HG03095 (cell line): ENCODE measurements at regions not wholly inside any gene's neighbourhood (a gene's known extent, or its start where the extent isn't known, plus 50 kb on each side); places are given as distances from the start of the nearest gene placed in this dataset.

Experiments used
- ATAC-seq: cut with Tn5 transposase; IDR thresholded peaks from one replicate; pipeline ENCODE4 v1.9.1; 2021; ENCODE audit warnings: moderate library complexity; ENCODE audit not compliant: unreplicated experiment

DNA sequence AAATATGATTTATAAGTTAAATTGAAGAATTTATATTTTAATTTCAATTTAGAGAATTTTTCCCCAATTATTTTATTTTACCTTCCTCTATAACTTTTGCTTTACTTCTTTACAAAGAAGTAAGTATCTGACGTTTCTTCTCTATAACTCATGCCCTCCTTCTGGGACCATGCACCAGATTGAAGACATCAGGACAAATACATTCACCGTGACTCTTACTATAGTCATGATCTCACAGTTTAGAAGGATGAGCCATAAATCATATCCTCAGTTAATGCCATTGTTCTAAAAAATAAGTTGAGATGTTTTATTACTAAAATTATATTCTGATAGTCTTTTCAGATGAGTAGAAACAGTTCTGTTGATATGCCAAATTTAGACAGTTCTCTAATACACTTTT is 279.3 kb downstream of the TMX3 start:
- no peak for ATAC-seq

DNA sequence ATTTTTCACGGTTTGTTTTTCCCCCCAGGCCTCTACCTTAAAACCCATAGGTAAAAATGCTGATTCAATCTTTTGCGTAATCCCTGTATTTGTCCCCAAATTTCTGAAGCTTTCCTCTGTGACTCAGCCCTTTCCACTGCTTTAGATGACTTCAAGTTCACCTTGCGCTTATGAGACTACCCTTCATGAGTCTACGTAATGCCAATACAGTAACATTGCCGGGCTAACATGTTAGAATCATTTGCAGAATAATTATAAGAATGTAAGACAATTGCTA is 283.0 kb downstream of the TMX3 start:
- ATAC-seq = no peak

DNA sequence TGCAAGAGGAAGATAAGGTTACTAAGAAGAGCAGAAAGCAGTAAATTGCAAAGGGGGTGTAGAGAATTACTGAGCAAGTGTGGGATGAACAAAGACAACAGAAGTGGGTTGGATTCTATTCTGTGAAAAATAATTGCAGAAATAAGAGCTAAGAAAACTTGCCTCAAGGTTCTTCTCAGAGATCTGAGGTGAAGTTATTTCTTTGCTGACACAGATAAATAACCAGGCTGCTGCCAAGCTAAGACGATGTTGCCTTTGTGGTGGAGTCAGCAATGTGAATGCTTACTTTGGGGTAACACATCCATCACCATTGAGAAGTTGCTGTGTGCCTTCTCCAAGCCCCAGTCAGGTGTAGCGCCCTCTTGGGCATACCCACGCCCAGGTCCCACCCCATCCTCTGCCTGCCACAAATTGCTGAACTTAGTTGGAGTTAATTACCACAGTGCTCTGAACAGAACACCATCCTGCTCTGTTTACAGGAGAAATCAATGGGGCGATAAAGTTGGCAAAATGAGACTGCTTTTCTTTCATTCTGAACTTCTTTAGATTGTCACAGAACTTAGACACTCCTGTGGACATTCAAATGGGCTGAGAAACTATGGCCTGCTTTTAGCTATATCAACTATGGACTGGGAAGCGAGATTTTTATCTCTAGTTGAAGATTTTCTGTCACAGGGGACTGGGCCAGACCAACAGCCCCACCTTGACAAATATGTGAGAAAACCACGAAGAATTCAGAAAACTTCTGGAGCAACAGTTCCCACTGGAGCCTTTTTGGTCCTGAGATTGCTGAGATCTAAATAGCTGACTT is 283.6 kb downstream of the TMX3 start:
- no peak for ATAC-seq

DNA sequence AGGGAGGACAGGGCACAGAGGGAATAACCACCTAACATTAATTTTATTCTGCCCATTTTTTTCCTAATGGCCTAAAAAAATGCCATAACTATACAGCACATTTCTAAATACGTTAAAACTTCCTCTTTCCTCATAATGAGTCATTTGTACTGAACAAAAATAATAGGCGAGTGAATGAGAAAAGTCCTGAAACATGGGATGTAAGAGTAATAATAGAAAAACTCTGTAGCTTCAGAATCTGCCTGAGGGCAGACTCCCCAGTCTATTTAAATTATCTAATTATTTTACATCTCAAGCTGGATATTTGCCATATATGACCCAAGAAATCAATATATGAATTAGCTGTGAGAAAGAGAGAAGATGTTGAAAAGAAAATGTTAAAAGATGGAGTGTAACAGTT is 285.1 kb downstream of the TMX3 start:
- no peak for ATAC-seq

DNA sequence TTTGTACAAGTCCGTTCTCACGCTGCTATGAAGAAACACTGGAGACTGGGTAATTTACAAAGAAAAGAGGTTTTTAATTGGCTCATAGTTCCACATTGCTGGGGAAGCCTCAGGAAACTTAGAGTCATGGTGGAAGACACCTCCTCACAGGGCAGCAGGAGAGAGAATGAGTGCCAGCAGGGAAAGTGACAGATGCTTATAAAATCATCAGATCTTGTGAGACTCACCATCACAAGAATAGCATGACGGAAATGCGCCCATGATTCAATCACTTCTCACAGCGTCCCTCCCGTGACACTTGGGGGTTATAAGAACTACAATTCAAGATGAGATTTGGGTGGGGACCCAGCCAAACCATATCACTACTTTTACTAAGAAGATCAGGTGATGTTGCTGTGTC is 285.8 kb downstream of the TMX3 start:
- no peak for ATAC-seq

DNA sequence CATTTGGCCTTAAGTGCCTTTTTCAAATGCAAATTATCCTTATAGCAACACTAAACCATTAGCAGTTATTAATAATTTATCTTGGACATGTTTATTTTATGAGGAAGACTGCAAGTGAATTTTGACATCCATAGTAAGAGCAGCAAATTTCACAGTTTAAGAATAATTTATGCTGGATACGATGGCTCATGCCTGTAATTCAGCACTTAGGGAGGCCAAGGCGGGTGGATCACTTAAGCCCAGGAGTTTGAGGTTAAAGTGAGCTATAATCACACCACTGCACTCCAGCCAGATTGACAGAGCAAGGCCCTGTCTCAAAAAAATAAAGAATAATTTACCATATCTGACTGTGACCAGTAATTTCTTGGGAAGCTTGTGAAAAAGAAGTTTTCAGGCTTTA is 286.2 kb downstream of the TMX3 start:
- ATAC-seq = no peak

DNA sequence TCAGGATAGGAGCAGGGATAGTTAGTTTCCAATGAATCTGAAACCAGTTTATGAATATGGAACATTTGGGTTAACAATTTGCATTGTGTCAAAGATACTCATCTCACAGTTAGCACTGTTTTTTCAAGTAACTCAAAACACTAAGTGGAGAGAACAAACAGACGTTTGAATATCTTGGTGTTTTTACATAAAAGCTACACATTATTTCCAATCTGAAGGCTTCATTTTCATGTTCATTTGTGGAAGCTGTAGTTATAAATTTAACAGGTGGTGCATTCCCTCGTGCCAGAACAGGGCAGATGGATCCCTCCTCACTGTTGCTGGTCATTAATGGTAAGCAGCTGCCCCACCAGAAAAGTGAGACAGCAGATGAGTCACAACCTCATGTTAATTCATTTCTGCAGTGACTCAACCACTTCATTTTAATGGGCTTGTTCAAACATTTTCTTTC is 286.9 kb downstream of the TMX3 start:
- no peak for ATAC-seq

DNA sequence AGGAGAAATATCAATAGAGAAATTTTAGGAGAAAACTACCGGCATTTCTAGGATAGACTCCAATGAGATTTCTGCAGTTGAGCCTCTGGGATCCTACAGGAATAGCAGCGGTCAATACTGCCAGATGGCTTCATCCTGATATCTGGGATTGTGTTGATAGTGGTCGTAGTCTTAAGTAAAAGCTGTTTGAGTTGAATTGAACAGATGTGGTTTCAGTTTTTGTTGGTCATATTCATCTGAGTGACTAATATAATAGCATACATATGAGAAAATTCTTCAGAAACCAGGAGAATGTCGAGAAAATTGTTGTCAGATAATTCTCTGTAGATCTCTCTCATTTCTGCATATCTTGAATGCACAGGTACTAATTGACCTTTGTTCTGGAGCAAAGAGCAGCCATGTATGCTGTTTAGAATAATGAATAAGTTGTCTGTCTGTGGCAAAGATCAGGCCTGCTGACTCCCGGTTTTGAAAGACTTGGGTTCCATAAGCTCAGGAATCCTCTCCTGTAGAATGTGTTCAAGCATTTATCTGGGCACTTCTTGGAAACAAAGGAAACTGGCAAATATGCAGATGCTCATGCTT is 288.1 kb downstream of the TMX3 start:
- no peak for ATAC-seq

DNA sequence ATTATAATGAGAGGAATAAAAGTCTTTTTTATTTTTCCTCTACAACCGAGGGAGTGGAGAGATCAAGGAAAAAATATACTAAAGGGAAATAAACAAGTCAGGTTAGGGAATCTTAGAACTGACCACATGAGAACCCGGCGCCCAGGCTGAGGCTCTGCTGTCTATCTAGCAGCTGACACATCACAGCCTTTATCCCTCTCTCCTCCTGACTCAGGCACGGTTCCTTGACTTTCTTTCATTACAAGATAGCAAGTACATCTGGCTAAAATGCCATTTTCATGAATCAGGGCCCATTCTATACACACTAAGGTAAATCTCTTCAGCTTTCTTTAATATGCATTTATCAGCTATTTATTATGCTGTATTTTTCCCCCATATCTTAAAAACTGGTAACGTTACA is 296.0 kb downstream of the TMX3 start:
- no peak for ATAC-seq

DNA sequence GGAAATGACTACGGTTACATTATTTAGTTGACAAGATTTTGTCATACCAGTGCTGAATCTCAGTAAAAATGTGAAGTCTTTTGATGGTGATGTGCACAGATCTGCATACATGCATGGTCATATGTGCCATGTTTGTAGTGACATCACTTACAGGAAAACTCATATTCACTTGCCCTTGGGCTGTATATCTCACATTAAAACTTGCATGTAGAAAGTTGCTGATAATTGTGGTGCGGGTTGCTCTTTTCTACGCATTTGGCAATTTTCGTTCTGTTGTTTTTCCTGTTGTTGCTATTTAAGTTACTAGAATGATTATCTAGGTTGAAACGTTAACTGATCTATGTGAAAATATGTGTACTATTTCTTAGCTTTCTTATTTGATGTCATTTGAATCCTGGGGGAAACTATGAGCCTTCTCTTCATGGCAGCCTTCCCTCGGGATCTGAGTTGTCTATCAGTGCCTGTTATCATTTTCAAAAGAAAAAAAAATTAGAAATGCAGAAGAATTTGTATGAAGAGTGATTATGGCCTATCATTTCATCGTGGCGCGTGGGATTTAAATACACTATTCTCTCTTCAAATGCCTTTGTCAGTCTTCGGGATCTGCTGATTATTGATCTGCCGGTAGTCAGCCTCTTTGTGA is 296.6 kb downstream of the TMX3 start:
- ATAC-seq = no peak

DNA sequence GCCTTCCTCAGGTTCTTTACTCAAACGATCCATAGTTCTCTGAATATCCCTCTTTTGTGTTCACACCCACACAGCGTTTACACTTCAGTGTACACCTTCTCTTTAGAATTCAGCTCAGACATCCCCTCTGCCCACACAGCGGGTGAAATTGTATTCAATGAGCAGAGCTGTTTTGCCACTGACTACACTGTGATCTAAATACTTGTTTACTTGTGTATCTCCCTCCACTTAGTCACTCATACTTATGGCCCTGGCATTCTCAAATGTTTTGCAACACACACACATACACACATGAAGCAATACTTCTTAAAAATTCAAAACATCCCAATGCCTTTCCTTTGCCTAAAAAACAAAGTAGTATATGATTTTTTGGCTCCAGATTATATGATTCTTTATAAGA is 297.1 kb downstream of the TMX3 start:
- ATAC-seq = no peak

DNA sequence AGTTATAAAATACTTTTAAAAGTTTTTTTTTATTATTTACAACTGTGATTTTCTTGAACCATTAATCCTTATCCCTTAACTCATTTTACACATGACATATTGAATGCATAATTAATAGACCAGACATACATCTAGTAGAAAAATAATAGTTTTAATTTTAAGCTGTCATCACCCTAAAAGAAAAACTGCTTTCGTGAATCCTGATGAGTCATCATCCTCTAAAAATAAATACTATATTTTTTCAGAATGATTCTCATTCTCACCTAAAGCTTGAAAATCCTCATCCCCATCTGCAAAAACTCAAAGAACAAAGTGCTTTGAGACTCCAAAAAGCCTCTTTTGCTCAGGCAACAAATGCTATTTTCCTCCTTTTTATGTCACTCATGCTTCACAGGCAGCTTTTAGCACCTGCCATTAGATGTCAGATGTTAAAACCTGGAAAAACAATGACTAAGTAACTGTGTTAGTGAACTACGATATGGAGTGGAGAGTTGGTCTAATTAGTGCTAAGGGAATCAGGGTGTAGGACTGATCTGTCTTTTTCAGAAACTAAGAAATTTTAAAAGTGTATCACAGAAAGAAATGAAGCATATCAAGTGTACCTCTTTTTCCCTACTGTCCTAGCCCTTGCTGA is 297.6 kb downstream of the TMX3 start:
- ATAC-seq = no peak

DNA sequence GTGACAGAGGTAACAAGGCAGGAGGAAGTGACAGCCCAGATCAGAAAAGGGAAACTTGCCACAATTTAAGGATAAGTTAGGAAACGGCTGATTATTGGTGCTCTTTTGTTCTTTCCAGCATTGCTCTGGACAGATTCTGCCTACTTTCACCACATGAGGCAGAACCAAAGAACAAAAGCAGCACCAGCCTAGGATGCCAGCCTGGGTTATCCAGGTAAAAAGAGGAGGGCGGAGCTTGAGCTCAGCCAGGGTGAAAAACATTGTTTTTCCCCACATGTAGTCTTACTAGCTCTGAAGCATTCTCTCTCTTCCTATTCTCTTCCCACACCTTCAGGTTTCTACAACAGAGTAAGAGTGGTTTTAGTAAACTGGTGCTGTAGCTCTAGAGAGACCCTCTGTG is 300.5 kb downstream of the TMX3 start:
- no peak for ATAC-seq

DNA sequence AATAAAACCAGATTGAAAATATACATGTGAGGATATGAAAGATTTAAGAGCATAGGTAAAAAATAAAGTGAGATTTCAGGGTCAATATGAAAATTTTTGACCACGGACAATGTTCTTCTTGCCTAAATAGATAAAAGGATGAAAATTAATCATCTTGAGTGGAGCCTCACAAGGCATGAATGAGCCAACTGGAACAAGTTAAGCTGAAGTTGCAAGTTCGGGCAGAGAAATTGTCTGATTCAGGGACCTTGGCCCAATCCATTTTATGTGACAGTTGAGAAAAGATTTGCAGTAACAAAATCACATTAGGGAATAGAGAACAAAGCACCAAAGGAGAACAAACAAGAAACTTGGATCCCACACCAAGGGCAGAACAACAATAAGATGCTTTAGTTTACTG is 305.3 kb downstream of the TMX3 start:
- no peak for ATAC-seq

DNA sequence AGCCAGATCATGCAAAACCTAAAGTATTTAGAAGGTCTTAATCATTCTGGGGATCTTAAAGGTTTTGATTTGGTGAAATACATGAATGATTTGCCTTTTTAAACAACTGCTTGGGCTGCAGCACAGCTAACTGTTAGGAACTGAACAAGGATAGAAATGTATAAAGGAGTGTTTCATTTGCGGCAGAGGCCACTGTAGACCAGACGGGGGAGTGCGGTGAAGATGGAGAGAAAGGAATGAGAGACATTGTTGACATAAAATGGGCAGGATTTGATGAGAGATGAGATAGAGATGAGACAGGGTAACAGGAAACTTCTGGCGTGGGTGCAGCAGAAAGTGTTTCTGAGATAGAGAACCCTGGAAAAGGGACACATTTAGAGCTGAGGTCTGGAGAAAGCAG is 308.1 kb downstream of the TMX3 start:
- ATAC-seq = no peak

DNA sequence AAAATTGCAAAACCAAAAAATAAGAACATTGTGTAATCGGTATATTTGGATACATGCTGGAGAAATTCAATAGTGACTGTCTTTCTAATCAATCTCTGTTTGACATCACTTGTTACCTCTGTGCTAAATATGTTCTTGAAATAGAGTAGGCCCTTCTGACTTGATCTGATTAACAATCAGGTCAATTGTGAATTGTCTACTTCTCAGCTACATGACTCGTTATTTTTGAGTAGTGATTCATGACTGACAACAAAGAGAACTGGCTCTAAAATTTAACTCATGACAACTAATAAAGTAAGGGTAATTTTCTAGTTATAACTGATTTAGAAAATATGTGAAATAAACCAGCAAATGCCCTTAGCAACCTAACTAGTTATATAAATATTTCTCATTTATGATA is 312.1 kb downstream of the TMX3 start:
- no peak for ATAC-seq

DNA sequence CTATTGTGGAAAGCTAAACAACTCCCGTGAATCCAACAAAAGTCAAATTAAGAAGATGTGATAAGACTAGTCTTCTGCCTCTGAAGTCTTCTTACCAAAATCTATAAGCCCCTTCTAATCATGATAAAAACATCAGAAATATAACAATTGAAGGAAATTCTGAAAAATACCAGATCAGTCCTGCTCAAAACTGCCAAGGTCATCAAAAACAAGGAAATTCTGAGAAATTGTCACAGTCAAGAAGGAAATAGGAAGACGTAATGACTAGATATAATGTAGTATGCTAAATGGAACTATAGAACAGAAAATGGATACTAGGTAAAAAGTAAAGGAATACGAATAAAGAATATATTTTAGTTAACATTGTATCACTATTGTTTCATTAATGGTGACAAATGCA is 314.0 kb downstream of the TMX3 start:
- ATAC-seq = no peak

DNA sequence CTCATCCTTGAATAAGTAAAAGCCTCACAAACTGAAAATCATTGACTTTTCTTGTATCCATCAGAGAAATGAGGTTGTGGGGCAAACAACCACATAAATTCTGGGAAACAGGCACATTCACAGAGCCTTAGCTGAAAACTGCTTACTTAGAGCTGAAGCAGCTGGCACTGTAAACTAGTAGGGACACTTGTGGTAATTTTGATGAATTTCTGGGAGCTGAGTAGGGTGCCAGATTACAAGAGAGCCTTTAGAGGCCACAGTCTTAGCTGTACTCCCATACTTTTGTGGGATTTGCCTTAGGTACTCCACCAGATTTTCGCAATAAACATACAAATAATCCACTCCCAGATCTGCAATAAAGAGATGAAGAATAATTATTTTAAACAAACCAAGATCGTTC is 315.2 kb downstream of the TMX3 start:
- ATAC-seq = no peak

DNA sequence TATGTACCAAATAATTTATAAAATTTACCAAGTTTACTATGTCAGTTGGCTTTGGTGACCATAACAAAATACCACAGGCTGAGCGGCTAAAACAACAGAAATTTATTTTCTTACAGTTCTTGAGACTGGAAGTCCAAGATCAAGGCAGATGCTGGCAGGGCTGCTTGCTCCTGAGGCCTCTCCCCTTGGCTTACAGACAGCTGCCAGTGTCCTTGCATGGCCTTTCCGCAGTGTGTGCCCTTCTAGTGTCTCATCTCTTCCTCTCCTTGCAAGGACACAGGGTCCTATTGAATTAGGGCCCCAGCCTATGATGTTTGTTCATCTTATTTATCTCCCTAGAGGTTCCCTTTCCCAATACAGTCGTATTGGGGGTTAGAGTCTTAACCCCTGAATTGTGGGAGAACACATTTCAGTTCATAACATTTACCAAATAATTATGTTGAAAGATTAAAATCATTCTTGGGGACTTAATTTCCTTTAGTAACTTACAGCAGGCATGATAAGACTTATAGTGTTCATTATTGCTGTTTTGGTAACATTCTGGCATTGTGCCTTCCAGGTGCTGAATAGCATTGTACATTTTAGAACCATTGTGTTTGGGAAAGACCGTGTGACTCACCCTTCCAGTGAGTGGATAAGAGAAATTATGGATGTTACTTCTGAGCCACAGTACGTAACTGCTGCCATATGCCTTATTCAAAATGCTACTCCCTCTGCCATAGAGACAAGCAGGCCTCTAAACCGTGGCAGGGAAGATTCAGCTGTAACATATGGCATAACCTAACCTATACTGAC is 317.5 kb downstream of the TMX3 start:
- no peak for ATAC-seq

DNA sequence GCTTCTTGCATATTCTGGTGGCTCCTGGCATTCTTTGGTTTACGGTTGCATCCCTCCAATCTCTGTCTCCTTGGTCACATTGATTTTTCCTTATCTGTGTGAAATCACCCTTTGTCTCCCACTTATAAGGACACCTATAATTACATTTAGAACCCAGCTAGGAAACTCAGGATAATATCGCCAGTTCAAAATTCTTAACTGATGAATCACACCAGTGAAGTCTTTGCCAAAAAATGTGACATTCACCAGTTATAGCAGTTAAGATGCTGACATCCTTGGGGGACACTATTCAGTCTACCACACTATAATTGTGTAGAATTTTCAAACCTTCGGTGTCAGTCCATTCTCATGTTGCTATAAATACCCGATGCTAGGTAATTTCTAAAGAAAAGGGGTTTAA is 320.2 kb downstream of the TMX3 start:
- no peak for ATAC-seq

DNA sequence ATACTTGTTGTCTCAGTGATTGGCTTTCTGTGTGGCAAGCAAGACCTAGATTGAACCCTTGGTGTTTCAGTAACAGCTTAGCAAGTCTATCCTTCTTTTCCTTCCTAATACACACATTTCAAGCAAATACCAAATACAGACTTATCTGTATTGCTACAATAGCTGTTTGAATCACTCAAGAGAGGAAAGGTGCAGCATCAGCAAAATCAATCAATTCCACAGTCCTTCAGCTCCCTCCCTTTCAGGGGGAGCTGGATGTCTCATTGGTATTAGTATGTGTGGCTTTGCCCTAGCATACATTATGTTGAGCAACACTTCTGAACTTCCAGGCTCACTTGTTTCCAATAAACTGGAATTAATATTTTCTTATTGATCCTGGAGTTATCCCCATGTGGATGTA is 323.1 kb downstream of the TMX3 start:
- no peak for ATAC-seq
